H9 (cell line): ENCODE measurements at regions not wholly inside any gene's neighbourhood (a gene's known extent, or its start where the extent isn't known, plus 50 kb on each side); places are given as distances from the start of the nearest gene placed in this dataset.

Experiments used
- DNase-seq: peaks from one replicate; pipeline ENCODE4 v3.0.0-alpha.2; 2017
- H2AFZ ChIP-seq: one replicate; pipeline ENCODE4 v1.6.1; 2013; ENCODE audit warnings: mild to moderate bottlenecking, low read length, control low read depth, moderate library complexity
- H2AK5ac ChIP-seq: 2 replicates; pipeline ENCODE4 v1.6.1; 2013; ENCODE audit warnings: low read length, control low read depth, mixed read lengths; ENCODE audit not compliant: insufficient read length
- H2BK120ac ChIP-seq: one replicate; pipeline ENCODE4 v1.6.1; 2013; ENCODE audit warnings: low read depth, mild to moderate bottlenecking, low read length, control low read depth, inconsistent platforms; ENCODE audit not compliant: poor library complexity, severe bottlenecking
- H2BK12ac ChIP-seq: 2 replicates; pipeline ENCODE4 v1.6.1; 2013; ENCODE audit warnings: low read length, control low read depth, mixed read lengths, low read depth; ENCODE audit not compliant: insufficient read length
- H2BK15ac ChIP-seq: 2 replicates; pipeline ENCODE4 v1.6.1; 2013; ENCODE audit warnings: low read depth, low read length, control low read depth
- H2BK20ac ChIP-seq: one replicate; pipeline ENCODE4 v1.6.1; 2013; ENCODE audit warnings: low read depth, mild to moderate bottlenecking, low read length, control low read depth, inconsistent platforms; ENCODE audit not compliant: poor library complexity, severe bottlenecking
- H2BK5ac ChIP-seq: 2 replicates; pipeline ENCODE4 v1.6.1; 2013; ENCODE audit warnings: low read length, control low read depth, mixed read lengths; ENCODE audit not compliant: insufficient read length
- H3K14ac ChIP-seq: 2 replicates; pipeline ENCODE4 v1.6.1; 2013; ENCODE audit warnings: low read length, control low read depth; ENCODE audit not compliant: insufficient read depth
- H3K18ac ChIP-seq: 2 replicates; pipeline ENCODE4 v1.6.1; 2013; ENCODE audit warnings: low read depth, mild to moderate bottlenecking, mixed read lengths, low read length, control low read depth; ENCODE audit not compliant: insufficient read length
- H3K23ac ChIP-seq: 2 replicates; pipeline ENCODE4 v1.6.1; 2013; ENCODE audit warnings: low read length, control low read depth, mixed read lengths, low read depth; ENCODE audit not compliant: insufficient read length
- H3K23me2 ChIP-seq: 2 replicates; pipeline ENCODE4 v1.6.1; 2013; ENCODE audit warnings: low read depth, mild to moderate bottlenecking, mixed read lengths, low read length, control low read depth; ENCODE audit not compliant: insufficient read length, poor library complexity, severe bottlenecking
- H3K27ac ChIP-seq: 2 replicates; pipeline ENCODE4 v1.5.1; 2013; ENCODE audit warnings: low read length, control low read depth, mixed read lengths, low read depth; ENCODE audit not compliant: insufficient read length
- H3K27me3 ChIP-seq: 2 replicates; pipeline ENCODE4 v1.6.1; 2013; ENCODE audit warnings: low read length, control low read depth, inconsistent platforms; ENCODE audit not compliant: insufficient read depth
- H3K4ac ChIP-seq: 2 replicates; pipeline ENCODE4 v1.6.1; 2013; ENCODE audit warnings: low read depth, mild to moderate bottlenecking, control low read depth, inconsistent platforms, low read length, moderate library complexity
- H3K4me1 ChIP-seq: 2 replicates; pipeline ENCODE4 v1.6.1; 2013; ENCODE audit warnings: low read length, control low read depth, inconsistent platforms; ENCODE audit not compliant: insufficient read depth
- H3K4me2 ChIP-seq: 2 replicates; pipeline ENCODE4 v1.6.1; 2013; ENCODE audit warnings: low read length, control low read depth, mixed read lengths; ENCODE audit not compliant: insufficient read length, insufficient read depth
- H3K56ac ChIP-seq: 2 replicates; pipeline ENCODE4 v1.6.1; 2013; ENCODE audit warnings: low read depth, mild to moderate bottlenecking, mixed read lengths, low read length, control low read depth; ENCODE audit not compliant: insufficient read length
- H3K79me1 ChIP-seq: 2 replicates; pipeline ENCODE4 v1.6.1; 2013; ENCODE audit warnings: low read depth, mild to moderate bottlenecking, moderate library complexity, low read length, control low read depth, inconsistent platforms; ENCODE audit not compliant: insufficient read depth, poor library complexity, severe bottlenecking
- H3K79me2 ChIP-seq: 2 replicates; pipeline ENCODE4 v1.6.1; 2013; ENCODE audit warnings: low read length, control low read depth, inconsistent platforms; ENCODE audit not compliant: insufficient read depth
- H3K9ac ChIP-seq: 2 replicates; pipeline ENCODE4 v1.6.1; 2013; ENCODE audit warnings: low read length, control low read depth, mixed read lengths; ENCODE audit not compliant: insufficient read length; ENCODE audit errors: extremely low read depth
- H3K9me3 ChIP-seq: one replicate; pipeline ENCODE4 v1.6.1; 2013; ENCODE audit warnings: low read depth, low read length, inconsistent platforms; ENCODE audit not compliant: control insufficient read depth
- H3T11ph ChIP-seq: one replicate; pipeline ENCODE4 v1.6.1; 2013; ENCODE audit warnings: mild to moderate bottlenecking, low read length, control low read depth, inconsistent platforms
- H4K20me1 ChIP-seq: one replicate; pipeline ENCODE4 v1.6.1; 2013; ENCODE audit not compliant: control insufficient read depth, insufficient read length, insufficient read depth
- H4K5ac ChIP-seq: 2 replicates; pipeline ENCODE4 v1.6.1; 2013; ENCODE audit warnings: low read depth, mild to moderate bottlenecking, mixed read lengths, low read length, control low read depth; ENCODE audit not compliant: insufficient read length
- H4K8ac ChIP-seq: replicated peaks from 2 replicates; pipeline ENCODE4 v1.6.1; 2013; ENCODE audit warnings: low read length, control low read depth, mixed read lengths, low read depth; ENCODE audit not compliant: insufficient read length
- H4K91ac ChIP-seq: 2 replicates; pipeline ENCODE4 v1.6.1; 2013; ENCODE audit warnings: low read depth, mild to moderate bottlenecking, moderate library complexity, mixed read lengths, low read length, control low read depth; ENCODE audit not compliant: insufficient read length
- H3K27ac Mint-ChIP-seq, 3 experiments: 2 replicates in 2 of 3; 3 replicates in 1 of 3; pipeline ENCODE4 v1.8.0; 2020 to 2021; ENCODE audit warnings: mixed read lengths in 3 of 3, mild to moderate bottlenecking in 1 of 3, moderate library complexity in 1 of 3
- H3K27me3 Mint-ChIP-seq: 2 replicates; pipeline ENCODE4 v1.8.0; 2021; ENCODE audit warnings: low read depth, mild to moderate bottlenecking, moderate library complexity, mixed read lengths
- H3K36me3 Mint-ChIP-seq, 3 experiments: 2 replicates in 2 of 3; 3 replicates in 1 of 3; pipeline ENCODE4 v1.8.0; 2020 to 2021; ENCODE audit warnings: low read depth in 3 of 3, mixed read lengths in 3 of 3; ENCODE audit not compliant: insufficient read depth in 1 of 3
- H3K4me1 Mint-ChIP-seq, 2 experiments: 2 replicates each; pipeline ENCODE4 v1.8.0; 2020; ENCODE audit warnings: mixed read lengths in 2 of 2
- H3K4me3 Mint-ChIP-seq, 2 experiments: 2 replicates in 1 of 2; 3 replicates in 1 of 2; pipeline ENCODE4 v1.8.0; 2020 to 2021; ENCODE audit warnings: mild to moderate bottlenecking in 2 of 2, mixed read lengths in 2 of 2, moderate library complexity in 1 of 2
- H3K9me3 Mint-ChIP-seq, 2 experiments: 2 replicates in 1 of 2; 3 replicates in 1 of 2; pipeline ENCODE4 v1.8.0; 2020; ENCODE audit warnings: mild to moderate bottlenecking in 2 of 2, mixed read lengths in 2 of 2, moderate library complexity in 1 of 2
- CTCF ChIP-seq: fragments of 200-600 bp; sonication (generic); conservative IDR thresholded peaks from 3 replicates; pipeline ENCODE4 v1.8.0; 2021; ENCODE audit warnings: antibody characterized with exemption, mild to moderate bottlenecking

GRCh38 chr10:6362879-6363278 lies 160.1 kb downstream of the PFKFB3 start:
- Histone ChIP-seq H3K27ac (no peak overlapping the region), H3K79me2 (no peaks in the 10 kb centered on the region), H3K4me2 (no peak overlapping the region), H2AK5ac (no peak overlapping the region), H3K27me3 (no peaks in the 10 kb centered on the region), H2BK5ac (no peak overlapping the region), H3T11ph (no peak overlapping the region), H3K79me1 (no peaks in the 10 kb centered on the region), H4K91ac (no peak overlapping the region), H3K9me3 (no peaks in the 10 kb centered on the region), H4K20me1 (no peaks in the 10 kb centered on the region), H4K5ac (no peak overlapping the region), H4K8ac (no peak overlapping the region), H3K14ac (no peak overlapping the region), H3K23ac (no peak overlapping the region), H3K18ac (no peak overlapping the region), H2BK120ac (no peak overlapping the region), H3K23me2 (no peaks in the 10 kb centered on the region), H3K4me1 (peaks cover 3% of the 10 kb centered on the region), H2BK12ac (no peak overlapping the region), H2BK15ac (no peak overlapping the region), H2BK20ac (no peak overlapping the region), H3K56ac (no peak overlapping the region), H3K9ac (no peak overlapping the region), H3K4ac (no peak overlapping the region), H2AFZ (no peak overlapping the region)
- no peak for DNase-seq
- peaks cover 32 to 35% of the 10 kb centered on the region in 2 experiments for H3K4me1 Mint-ChIP-seq
- peaks cover 0 to 37% (median 5%) of the 10 kb centered on the region in 3 experiments; a peak in 5 of 7 replicates for H3K36me3 Mint-ChIP-seq
- H3K27me3 Mint-ChIP-seq, result no peaks in the 10 kb centered on the region; the same call in 1 of the 2 replicates
- no peak overlapping the region for H3K27ac Mint-ChIP-seq
- no peak for TF ChIP-seq CTCF
- no peak overlapping the region for H3K4me3 Mint-ChIP-seq
- H3K9me3 Mint-ChIP-seq, result peaks cover 14 to 17% of the 10 kb centered on the region in 2 experiments; a peak in 4 of 5 replicates
